Kidney epithelial cell (primary cell): ENCODE measurements at regions not wholly inside any gene's neighbourhood (a gene's known extent, or its start where the extent isn't known, plus 50 kb on each side); places are given as distances from the start of the nearest gene placed in this dataset.

Experiments used
- DNase-seq: peaks from one replicate; pipeline ENCODE4 v3.0.0-alpha.2; 2010; ENCODE audit warnings: low read depth
- H3K27me3 ChIP-seq: 2 replicates; pipeline ENCODE4 v1.6.0; 2011; ENCODE audit warnings: low read length; ENCODE audit not compliant: control insufficient read depth, insufficient read depth
- H3K36me3 ChIP-seq: 2 replicates; pipeline ENCODE4 v1.5.1; 2011; ENCODE audit warnings: low read length; ENCODE audit not compliant: control insufficient read depth, insufficient read depth
- H3K4me3 ChIP-seq: 2 replicates; pipeline ENCODE4 v1.5.1; 2011; ENCODE audit warnings: low read depth, mild to moderate bottlenecking, control low read depth, low read length
- CTCF ChIP-seq: IDR thresholded peaks from 2 replicates; pipeline ENCODE4 v1.5.1; 2011; ENCODE audit warnings: mild to moderate bottlenecking, moderate library complexity, low read length, control low read depth, inconsistent platforms; ENCODE audit not compliant: insufficient read depth, poor library complexity, severe bottlenecking

DNA sequence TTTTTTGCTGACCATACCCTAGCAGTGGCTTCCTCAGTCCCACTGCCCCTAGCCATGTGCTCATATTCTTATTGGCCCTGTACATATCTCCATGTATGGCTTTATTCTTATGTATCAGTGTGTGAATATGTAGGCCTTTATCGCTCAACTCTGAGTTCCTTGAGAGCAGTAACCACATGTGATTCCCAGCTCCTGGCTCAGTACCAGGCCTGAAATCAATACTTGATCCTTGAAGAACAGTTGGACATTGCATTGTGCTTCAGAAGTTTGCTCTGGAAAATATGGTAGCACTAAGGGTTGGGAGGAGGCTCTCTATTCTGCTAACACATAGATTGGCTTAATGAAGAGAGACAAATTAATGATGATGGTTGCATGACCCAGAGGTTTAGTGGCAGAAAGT is 118.8 kb upstream of the FERMT1 start:
- DNase-seq, result no peak
- no peak for TF ChIP-seq CTCF
- no peaks in the 10 kb centered on the region for H3K36me3 ChIP-seq
- no peaks in the 10 kb centered on the region for H3K27me3 ChIP-seq
- no peak overlapping the region for H3K4me3 ChIP-seq

DNA sequence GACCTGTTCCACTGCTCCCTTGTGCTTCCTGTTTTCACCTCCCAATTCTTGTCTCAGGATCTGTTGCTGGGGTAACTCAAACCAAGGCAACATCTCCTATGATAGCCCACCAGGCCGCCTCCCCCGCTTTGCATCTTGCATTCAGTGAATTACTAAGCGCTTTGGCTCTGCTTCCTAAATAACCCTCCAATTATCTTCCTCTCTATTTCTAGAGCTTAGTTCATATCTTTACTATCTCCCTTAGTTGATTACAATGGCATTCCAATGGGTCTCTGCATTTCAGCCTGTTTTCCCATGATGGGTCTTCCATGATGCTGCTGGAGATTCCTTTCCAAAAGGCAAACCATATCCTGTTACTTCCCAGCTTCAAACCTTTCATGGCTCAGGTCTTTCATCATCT is 117.2 kb upstream of the FERMT1 start:
- Histone ChIP-seq H3K4me3 (no peak overlapping the region), H3K36me3 (no peaks in the 10 kb centered on the region), H3K27me3 (no peaks in the 10 kb centered on the region)
- DNase-seq, result no peak
- no peak for TF ChIP-seq CTCF

DNA sequence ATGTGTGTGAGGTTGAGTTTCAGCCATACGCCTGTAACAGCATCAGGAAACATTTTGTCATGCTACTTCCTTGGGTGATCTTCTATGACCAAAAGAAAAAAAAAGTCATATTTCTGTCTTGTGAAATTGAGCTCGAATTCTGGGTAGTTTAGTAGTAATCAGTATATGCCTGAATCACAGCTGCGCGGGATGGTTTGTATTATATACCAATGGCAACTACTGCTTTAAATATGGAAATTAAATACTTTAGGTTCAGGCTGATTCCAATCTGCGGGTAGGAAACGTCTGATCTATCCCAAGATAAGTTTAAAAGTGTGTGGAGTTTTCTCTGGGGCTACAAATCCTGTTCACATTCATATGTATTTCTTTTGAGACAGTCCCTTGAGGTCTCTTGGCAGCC is 115.6 kb upstream of the FERMT1 start:
- TF ChIP-seq CTCF, result no peak
- no peak for DNase-seq
- Histone ChIP-seq H3K36me3 (no peaks in the 10 kb centered on the region), H3K4me3 (no peak overlapping the region), H3K27me3 (no peaks in the 10 kb centered on the region)

- no peak for DNase-seq
- TF ChIP-seq CTCF, result no peak
- Histone ChIP-seq H3K27me3 (no peaks in the 10 kb centered on the region), H3K36me3 (no peaks in the 10 kb centered on the region), H3K4me3 (no peak overlapping the region)
These were observed 112.7 kb upstream of the FERMT1 start for GRCh38 chr20:6235510-6235909.

GRCh38 chr20:6232436-6232835 is 109.6 kb upstream of the FERMT1 start:
- H3K36me3 ChIP-seq, result no peaks in the 10 kb centered on the region
- no peak for DNase-seq
- TF ChIP-seq CTCF, result no peak
- no peak overlapping the region for H3K4me3 ChIP-seq
- H3K27me3 ChIP-seq, result no peaks in the 10 kb centered on the region

- DNase-seq, result no peak
- H3K4me3 ChIP-seq, result no peak overlapping the region
- H3K27me3 ChIP-seq, result no peaks in the 10 kb centered on the region
- no peaks in the 10 kb centered on the region for H3K36me3 ChIP-seq
- no peak for TF ChIP-seq CTCF
These were observed 108.7 kb upstream of the FERMT1 start for GRCh38 chr20:6231556-6231955.
